ENCODE measurements at regions not wholly inside any gene's neighbourhood (a gene's known extent, or its start where the extent isn't known, plus 50 kb on each side); places are given as distances from the start of the nearest gene placed in this dataset.
"Not testable (repeated sequence)": the region's sequence is repeated elsewhere in the genome, so short reads cannot be mapped to it uniquely, and the experiment has no call there.

- FAIRE-seq: no peak
Measured at GRCh38 chr4:57220734-57221133, 110.5 kb upstream of the IGFBP7 start.

GRCh38 chr4:57220172-57220571 lies 110.0 kb upstream of the IGFBP7 start:
- FAIRE-seq (no peak), DNase-seq (ENCODE audit: low spot score in 2 of 2) (no peak)

More at GRCh38 chr4:57220734-57221133, 110.5 kb upstream of the IGFBP7 start:
- no peak for DNase-seq (ENCODE audit: low spot score in 2 of 2)

- no peak for DNase-seq (ENCODE audit: low spot score in 2 of 2)
- no peak for FAIRE-seq
Measured at GRCh38 chr4:57219431-57219830, 109.2 kb upstream of the IGFBP7 start.

DNA sequence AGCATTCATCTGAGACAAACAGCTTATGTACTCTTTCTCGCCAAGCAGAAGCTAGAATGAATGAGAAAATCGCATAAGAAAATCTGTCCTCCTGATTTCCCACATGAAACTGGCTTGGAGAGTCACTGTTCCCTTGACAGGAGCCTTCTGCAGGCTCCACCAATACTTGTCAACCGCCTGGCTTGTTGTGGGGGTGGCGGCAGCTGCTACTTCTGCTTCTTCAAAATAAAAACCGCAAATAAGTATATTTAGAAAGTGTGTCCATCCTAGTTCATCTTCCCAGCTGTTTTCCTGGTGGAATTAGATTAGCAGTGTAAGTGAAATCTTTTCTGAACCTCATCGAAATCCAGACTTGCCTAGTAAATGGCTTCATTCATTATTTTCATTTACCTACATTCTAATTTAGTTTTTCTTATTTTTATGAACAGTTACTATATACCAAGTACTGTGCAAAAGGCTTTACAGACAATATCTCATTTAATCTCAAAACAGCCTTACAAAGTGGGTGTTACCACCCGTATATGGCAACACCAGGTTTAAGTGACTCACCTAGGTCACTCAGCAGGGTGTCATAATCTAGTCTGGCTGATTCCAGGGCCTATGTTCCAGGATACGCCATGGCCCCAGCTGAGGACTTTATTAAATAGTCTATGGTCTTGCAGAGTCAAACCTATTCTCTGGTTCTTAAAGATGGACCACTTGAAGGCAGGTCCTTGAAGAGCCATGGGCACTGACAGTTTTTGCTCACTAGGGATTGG lies 104.6 kb upstream of the IGFBP7 start:
- no peak for FAIRE-seq
- no peak for DNase-seq (ENCODE audit: low spot score in 2 of 2)

DNA sequence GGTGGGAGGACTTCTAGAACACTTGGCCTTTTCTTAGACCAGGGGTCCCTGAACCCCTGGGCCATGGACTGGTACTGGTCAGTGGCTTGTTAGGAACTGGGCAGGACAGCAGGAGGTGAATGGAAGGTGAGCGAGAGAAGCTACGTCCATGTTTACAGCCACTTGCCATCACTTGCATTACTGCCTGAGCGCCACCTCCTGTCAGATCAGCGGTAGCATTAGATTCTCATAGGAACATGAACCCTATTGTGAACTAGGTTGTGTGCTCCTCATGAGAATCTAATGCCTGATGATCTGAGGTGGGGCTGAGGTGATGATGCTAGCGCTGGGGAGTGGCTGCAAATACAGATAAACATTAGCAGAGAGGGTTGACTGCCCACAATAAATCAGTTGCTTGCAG lies 100.9 kb upstream of the IGFBP7 start:
- no peak for FAIRE-seq
- DNase-seq (ENCODE audit: low spot score in 2 of 2): no peak

DNA sequence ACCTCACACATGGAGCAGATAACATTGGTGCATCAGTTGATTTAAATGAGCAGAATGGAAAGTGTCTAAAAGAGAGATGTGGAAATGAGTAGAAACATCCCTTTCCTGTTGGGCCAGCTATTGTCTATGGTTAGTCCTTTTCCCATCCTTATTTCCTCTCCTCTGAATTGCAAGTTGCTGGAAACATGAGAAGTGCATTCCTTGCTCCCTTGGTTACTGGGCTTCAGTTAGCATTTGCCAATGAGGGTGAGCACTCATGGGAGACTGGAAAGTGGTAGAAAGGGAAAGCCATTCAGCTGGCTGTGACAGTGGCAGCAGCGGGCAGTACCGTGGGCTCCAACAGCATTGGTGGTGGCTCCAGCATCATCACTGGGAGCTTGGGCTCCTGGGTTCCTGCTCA lies 96.0 kb upstream of the IGFBP7 start:
- FAIRE-seq (no peak), DNase-seq (ENCODE audit: low spot score in 2 of 2) (no peak)

- no peak for FAIRE-seq
- DNase-seq (ENCODE audit: low spot score in 2 of 2): no peak
Measured at GRCh38 chr4:57205580-57205979, 95.4 kb upstream of the IGFBP7 start.

DNA sequence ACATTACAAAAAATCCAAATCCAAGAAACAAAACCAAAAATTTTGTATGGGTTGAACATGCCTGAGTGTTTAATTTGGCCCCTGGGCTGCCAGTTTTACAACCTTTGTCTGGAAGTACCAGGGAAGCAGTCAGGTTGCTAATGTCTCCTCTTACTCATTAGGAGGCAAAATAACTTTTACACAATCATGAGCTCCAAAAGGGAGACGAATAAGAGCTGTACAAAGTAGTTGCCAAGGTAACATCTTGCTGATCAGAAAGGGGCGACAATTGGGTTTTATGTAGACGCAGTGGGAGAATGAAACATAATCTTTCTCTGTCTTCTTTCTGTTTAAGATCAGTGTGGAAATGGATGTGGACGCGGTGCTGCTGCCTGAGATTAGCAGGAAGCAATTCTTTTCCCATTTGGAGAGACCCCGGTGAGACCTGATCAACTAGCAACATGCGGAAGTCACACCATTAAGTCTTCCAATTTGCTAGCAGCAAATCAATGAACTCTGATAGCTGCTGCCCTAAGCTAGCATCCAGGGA lies 90.7 kb upstream of the IGFBP7 start:
- DNase-seq (ENCODE audit: low spot score in 2 of 2): no peak
- FAIRE-seq: no peak

GRCh38 chr4:57199267-57199666 lies 89.1 kb upstream of the IGFBP7 start:
- FAIRE-seq (no peak), DNase-seq (ENCODE audit: low spot score in 2 of 2) (no peak)

- DNase-seq (ENCODE audit: low spot score in 2 of 2) (no peak), FAIRE-seq (no peak)
Measured at GRCh38 chr4:57195622-57196021, 85.4 kb upstream of the IGFBP7 start.

GRCh38 chr4:57194068-57194611 lies 84.0 kb upstream of the IGFBP7 start:
- FAIRE-seq: no peak
- no peak for DNase-seq (ENCODE audit: low spot score in 2 of 2)

DNA sequence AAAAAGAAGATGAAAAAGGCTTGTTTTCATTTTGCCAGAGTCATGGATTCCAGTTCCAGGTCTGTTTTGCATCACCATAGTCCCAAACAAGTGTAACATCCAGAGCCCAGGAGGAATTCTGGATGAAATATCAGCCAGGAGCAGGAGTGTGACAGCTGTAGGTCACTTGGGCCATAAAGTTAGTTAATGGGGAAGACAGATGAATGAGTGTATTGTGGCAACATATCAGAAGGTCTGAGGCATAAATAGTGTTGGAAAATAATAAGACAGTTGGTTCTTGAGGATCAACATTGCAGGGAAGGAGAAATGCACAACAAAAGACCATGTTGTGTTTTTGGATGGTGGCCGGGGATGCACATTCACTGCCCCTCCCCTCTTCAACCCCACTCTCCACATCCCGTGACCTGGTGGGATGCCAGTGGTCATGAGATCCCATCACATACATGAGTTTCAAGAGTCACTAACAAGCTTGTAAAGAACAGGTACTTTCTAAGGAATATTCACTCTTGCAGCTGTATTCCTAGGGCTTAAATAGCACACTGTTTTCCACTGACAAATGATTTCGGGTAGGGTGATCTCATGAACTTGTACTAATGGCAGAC lies 83.1 kb upstream of the IGFBP7 start:
- DNase-seq (ENCODE audit: low spot score in 2 of 2) (no peak), FAIRE-seq (no peak)

DNA sequence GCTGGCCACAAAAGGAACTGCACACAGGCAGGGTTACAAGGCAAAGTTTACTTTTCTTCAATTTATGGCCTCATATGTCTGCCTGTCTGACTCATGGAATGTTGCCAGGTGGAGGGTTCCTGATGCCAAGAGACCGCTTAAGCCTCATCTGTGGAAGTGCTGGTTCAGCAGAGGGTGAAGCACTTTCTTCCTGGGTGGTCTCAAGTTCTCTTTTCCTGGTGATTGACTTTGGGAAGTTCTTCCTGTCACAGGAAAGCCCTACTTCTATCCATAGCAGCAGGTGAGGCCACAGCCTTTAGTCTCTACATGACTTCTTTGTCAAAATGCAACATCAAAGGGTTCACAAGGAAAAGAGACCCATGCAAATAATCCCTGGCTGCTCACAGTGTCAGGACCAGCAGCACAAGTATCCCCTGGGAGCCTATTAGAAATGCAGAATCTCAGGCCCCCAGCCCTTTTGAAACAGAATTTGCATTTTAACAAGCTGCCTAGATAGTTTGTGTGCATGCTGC lies 81.4 kb upstream of the IGFBP7 start:
- FAIRE-seq: no peak

GRCh38 chr4:57190601-57191481 lies 80.7 kb upstream of the IGFBP7 start:
- FAIRE-seq (no peak), DNase-seq (ENCODE audit: low spot score in 2 of 2) (no peak)

More for the DNA sequence above, 81.4 kb upstream of the IGFBP7 start:
- no peak for DNase-seq (ENCODE audit: low spot score in 2 of 2)

GRCh38 chr4:57187246-57187645 lies 77.1 kb upstream of the IGFBP7 start:
- DNase-seq (ENCODE audit: low spot score in 2 of 2): no peak

DNA sequence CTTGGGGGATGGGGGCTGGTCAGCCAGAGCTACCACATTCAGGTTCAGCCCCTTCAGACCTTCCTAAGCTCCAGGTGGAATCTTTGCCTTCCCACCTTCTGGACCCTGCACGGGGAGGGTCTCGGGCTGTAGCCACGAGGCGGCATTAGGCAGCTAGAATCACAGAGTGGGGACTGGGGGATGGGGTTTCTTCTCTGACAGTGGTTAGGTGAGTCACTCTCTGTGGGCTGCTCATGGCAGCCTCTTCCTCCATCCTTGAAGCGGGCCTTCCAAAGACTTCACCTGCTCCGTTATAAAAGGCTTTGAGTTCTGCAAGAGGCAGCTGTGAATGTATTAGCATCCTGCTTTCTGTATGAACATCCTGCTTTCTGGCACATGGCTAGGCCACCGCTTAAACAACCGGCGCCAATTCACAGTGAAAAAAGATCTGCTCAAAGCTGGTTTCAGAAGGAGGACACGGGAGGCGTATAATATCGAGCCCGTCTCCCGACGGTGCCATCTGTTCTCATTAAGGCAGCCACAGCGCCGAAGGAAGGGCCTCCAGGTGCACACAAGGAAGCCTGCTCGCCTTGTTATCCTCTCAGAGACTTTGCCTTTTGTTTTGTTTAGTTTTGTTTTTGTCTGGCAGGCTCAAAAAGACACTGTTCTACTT lies 74.3 kb upstream of the IGFBP7 start:
- DNase-seq (ENCODE audit: low spot score in 2 of 2) (no peak), FAIRE-seq (no peak)

More at GRCh38 chr4:57187246-57187645, 77.1 kb upstream of the IGFBP7 start:
- FAIRE-seq: no peak

GRCh38 chr4:57182132-57182874 lies 72.1 kb upstream of the IGFBP7 start:
- FAIRE-seq (peak; percentile 76), DNase-seq (ENCODE audit: low spot score in 2 of 2) (peak in 1 of 2 donors; percentile 64)

DNA sequence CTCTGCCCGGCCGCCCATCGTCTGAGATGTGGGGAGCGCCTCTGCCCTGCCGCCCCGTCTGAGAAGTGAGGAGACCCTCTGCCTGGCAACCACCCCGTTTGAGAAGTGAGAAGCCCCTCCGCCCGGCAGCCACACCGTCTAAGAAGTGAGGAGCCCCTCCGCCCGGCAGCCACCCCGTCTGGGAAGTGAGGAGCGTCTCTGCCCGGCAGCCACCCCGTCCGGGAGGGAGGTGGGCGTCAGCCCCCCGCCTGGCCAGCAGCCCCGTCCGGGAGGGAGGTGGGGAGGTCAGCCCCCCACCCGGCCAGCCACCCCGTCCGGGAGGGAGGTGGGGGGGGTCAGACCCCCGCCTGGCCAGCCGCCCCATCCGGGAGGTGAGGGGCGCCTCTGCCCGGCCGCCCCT lies 63.0 kb upstream of the IGFBP7 start:
- not testable (repeated sequence) for FAIRE-seq; DNase-seq (ENCODE audit: low spot score in 2 of 2)

DNA sequence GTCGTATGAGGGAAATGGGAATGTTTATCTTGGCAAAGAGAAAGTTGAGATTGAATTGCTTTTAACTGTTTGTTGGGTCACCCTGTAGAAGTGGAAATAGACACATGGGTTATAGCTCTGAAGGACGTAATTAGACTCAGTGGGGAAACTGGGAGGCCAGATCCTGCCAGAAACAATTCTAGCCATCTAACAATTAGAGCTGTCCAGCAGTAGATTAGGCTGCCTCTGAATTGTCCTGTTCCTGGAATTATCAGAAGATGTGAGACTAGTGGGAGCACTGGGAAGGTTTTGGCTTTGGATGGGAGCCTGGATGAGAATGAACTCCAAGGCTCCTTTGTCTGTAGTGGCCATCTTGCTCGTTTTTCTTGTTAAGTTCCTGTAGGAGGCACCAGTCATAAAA lies 61.9 kb upstream of the IGFBP7 start:
- FAIRE-seq (no peak), DNase-seq (ENCODE audit: low spot score in 2 of 2) (no peak)

Data from frontal cortex (tissue), 3 donors.